ENCODE measurements at regions not wholly inside any gene's neighbourhood (a gene's known extent, or its start where the extent isn't known, plus 50 kb on each side); places are given as distances from the start of the nearest gene placed in this dataset.

- TF ChIP-seq, protein P1, sequence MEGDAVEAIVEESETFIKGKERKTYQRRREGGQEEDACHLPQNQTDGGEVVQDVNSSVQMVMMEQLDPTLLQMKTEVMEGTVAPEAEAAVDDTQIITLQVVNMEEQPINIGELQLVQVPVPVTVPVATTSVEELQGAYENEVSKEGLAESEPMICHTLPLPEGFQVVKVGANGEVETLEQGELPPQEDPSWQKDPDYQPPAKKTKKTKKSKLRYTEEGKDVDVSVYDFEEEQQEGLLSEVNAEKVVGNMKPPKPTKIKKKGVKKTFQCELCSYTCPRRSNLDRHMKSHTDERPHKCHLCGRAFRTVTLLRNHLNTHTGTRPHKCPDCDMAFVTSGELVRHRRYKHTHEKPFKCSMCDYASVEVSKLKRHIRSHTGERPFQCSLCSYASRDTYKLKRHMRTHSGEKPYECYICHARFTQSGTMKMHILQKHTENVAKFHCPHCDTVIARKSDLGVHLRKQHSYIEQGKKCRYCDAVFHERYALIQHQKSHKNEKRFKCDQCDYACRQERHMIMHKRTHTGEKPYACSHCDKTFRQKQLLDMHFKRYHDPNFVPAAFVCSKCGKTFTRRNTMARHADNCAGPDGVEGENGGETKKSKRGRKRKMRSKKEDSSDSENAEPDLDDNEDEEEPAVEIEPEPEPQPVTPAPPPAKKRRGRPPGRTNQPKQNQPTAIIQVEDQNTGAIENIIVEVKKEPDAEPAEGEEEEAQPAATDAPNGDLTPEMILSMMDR (IDR thresholded peaks at IDR 0.05; ENCODE audit: insufficient read depth, low read depth, low read length): no peak
- no peak for TF ChIP-seq EZH2 (IDR thresholded peaks at IDR 0.05; ENCODE audit: insufficient read depth, low read length)
Observed at GRCh38 chr2:15700599-15701340, 109.1 kb downstream of the DDX1 start.

Measured in astrocyte (in vitro differentiated cells and primary cell).